GM21423 (cell line): ENCODE measurements at regions not wholly inside any gene's neighbourhood (a gene's known extent, or its start where the extent isn't known, plus 50 kb on each side); places are given as distances from the start of the nearest gene placed in this dataset.

Experiments
- ATAC-seq: cut with Tn5 transposase; IDR thresholded peaks from one replicate; pipeline ENCODE4 v1.9.1; 2021; ENCODE audit warnings: mild to moderate bottlenecking, moderate library complexity; ENCODE audit not compliant: unreplicated experiment

DNA sequence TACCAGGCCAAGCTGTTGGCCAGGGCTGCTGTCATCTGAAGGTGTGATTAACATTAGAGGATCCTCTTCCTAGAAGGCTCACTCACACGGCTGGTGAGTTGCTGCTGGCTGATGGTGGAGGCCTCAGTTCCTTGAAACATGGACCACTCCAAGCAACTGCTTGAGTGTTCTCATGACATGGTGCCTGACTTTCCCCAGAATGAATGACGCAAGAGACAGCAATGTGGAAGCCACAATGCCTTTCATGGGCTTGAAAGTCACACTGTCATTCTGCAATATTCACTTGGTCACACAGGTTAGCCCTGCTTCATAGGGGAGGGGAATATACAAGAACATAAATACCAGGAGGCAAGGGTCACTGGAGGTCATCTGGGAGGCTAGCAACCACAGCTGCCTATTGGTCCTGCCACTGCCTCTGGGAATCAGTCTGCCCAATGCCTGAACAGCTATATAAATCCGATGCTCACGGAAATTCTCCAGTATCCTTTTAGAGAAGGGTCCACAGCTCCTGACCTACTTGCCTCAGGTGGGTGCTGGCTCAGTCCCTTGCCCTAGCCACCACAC lies 97.1 kb upstream of the MAML3 start:
- ATAC-seq: no peak

DNA sequence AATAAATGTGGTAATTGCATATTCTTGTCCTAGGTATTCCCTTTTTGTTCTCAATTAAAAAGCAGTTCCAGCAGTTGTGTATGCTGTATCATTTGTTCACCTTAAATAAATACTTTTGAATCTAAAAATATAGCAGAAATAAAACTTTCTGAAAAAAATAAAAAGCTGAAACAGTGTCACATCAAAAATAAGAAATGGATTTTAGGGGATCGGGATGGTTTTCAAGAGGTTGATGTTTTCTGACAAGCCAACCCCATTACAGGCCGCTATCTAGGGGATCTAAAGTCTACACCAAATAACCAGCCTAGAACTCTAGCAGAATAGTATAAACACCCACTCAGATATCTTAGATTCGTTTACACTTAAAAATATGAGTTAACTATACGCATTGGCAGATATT lies 95.4 kb upstream of the MAML3 start:
- no peak for ATAC-seq

DNA sequence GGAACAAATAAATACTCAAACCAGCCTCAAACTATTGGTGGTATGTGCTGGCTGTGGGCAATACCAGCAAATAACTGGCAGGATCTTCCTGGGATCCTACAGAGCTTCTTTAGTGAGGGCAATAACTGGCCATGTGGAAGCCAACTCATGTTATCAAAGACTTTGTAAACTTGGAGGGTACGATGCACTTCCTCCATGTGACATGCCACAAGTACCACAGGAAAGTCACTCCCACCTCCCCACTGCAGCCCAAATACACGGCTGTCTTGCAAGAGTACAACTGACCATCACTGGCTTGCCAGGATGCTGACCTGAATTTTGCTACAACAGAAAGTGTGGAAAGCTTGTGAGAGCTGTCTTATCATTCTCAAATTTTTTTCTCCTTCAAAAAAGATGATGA lies 93.3 kb upstream of the MAML3 start:
- no peak for ATAC-seq

DNA sequence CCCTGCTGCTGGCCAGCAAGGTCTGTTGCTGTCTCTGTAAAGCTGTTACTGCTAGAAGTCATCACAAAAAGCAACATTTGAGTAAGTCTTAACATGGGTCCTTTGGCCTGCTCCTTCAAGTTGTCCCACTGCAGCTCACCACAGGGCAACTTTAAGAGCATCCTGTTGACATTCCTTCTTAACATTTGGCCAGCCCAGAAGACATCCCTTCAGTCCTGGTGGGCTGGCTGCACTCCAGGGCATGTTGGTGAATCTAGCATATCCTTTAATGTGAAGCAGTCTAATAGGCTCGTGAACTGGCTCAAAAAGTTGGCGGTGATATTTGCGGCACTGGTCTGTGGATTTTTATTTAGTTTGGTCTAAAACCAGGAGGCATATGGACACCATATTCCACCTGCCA lies 92.2 kb upstream of the MAML3 start:
- no peak for ATAC-seq

DNA sequence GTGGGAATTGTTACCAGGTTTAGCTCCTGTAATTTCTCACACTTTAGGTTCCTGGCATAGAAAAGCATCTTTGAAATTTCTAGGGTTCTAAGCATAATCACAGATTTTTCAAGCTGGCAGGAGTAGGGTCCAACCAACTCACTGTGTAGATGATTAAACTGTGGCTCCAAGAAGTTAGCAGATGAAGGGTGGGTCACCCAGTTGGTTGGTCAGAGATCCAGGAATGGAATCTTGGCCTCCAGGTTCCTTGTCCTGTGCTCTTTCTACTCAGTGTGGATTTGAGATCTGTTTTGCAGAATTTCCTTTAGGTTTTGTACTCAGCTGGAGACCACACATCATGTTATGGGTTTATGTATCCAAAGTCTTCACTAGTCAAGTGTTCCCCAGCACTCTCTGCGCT lies 90.3 kb upstream of the MAML3 start:
- no peak for ATAC-seq

DNA sequence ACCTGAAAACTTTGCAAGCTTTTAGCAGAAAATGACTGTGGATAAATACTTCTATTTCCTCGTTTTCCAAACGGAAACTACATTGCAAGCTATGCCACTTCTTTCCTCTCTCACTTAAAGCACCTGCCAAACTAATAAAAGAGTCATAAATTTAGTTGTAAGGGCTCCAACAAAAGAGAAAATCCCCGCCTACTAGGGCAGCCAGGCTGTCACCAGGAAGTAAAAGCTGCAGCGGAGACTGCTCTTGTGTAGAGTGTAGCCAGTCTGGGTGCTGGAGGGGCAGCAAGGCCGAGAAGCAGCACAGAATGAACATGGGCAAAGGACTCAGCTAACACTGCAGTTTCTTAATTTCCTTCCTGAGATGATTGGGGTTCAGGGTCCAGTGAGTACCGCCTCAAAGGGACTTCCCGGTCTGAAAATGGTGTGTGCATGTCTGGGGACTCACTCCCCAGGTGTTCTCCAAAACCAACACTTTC lies 89.3 kb upstream of the MAML3 start:
- ATAC-seq: peak; percentile 62

DNA sequence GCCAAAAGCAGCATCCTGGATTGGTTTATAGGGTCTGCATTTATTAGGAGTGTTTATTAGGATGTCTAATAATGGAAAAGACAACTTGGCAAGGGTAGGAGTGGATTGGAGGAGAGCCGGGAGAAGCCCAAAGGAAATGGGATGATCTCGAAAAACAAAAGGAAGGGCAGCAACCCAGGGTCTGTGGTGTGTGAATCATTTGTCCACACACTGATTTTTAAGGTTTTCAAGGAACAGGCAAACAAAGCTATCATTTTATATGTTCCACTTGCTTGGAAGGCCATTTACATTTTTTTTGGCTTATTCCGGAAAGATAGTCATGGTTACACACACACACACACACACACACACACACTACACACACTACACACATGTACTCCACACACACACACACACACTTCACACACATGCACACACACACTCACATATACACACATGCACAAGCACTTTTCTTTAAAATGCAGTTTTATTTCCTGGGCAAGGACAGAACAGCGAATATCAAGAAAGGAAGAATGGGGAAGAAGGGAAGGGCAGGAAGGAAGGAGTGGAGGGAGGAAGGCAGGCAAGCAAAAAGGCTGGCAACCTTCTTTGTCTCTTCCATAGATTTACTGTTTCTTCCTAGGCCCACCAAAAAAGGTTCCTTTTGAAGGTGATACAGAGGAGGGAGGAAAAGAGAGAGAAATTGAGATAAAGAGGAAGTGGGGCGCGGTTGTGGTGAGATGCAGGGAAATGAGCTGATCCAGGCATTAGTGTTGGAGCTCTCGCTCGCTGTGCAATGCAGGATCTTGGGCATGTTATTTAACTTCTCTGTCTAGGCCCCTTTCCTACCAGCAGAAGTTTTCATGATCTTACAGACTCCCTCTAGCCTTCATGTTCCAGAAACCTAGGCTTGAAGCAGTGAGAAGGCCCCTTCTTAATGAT lies 88.6 kb upstream of the MAML3 start:
- ATAC-seq: peak; percentile 56

DNA sequence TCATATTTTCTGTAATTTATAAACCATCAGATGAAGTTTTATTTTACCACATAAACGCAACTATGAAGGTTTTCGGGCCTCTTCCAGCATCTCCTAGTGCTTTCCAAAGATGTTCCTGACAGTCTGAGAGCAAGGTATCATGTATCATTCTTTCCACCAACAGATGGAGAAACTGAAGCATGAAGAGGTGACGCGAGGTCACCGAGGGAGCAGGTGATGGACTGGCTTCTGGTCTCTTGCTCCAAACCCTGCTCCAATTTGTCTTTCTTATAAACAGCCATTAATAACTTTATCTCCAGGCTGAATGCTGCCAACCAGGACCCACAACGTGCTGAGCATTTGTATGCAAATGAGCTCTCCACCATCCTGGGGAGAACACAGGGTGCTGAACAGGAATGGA lies 86.3 kb upstream of the MAML3 start:
- no peak for ATAC-seq

DNA sequence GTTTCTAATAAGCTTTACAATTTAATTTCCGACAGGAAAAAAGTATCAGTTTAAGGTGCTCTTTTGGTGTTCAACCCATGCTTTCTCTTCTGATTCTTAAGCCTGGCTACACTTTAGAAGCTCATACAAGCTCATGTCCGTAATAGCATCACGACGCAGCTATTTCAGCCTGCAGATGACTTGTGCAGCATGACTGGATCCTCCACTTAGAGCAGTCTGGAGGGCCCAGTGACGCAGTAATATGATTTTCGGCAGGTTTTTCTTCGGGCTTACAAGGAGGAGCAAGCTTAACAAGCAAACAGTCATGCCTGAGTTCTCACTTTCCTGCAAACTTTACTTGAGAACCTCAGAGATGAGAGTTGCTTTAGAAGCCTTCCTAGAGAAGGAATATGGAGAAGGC lies 85.3 kb upstream of the MAML3 start:
- ATAC-seq: no peak

DNA sequence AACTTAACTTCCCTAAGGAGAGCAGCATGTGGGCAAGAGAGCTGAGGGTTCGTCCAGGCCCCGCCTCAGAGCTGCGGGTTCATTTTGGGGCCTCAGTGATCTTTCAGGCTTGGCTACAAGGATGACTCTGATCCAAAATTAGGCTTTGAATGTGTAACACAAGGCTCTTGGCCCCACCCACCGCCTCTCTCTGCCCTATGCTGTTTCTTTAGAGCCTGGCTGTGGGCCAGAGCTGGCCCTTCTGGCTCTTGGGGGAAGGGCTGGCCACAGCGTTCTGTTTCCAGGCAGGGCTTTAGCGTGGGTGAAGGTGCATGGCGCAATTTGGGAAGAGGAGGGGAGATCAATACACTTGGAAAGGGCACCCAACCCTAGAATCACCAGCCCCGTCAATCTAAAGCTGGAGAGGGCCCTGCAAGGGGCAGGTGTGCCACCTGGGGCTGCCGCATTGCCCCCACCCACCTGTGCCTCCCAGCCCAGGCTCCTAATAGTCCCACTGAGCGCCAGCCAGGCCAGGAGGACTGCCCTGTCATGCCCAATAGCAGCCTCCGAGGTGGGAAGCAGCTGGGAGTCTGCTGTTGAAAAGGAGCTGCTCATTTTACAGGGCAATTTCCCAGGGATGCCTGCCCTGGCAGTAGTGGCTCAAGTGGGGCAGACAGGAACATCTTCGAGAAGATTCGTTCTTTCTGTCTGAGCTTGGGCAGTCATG lies 84.5 kb upstream of the MAML3 start:
- no peak for ATAC-seq

DNA sequence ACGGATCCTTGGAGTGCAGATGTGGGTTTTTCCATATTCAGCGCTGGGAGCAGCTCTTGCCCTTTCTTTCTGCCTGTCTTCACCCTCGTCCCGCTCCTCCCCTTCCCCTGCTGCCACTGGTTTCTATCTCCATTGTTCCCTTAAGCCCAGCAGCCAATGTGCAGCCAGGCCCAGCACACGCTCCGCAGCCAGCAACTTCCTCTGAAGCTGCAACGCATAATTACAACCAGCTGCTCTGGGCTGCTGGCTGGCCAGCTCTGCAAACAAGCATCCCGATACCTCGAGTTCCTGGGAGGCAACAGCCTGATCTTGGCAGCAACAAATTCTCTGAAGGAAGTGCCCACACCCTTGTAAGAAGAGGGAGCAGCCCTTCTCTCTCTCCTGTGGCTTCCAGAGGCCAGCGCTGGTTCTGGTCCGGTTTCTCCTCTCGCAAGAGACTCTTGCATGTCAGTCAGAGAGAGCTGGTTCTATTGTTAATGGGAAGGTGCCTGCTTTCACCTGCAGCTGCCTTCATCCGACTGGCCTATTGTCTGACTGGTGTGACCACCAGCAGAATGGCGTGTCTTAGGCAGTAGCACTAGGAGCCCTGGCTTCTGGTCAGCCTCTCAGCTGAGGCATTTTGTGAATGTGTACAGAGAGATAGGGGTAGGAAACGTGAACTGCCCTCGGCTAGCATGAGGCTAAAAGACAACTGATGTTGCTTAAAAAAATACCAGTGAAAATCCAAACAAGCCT lies 83.8 kb upstream of the MAML3 start:
- ATAC-seq: no peak

DNA sequence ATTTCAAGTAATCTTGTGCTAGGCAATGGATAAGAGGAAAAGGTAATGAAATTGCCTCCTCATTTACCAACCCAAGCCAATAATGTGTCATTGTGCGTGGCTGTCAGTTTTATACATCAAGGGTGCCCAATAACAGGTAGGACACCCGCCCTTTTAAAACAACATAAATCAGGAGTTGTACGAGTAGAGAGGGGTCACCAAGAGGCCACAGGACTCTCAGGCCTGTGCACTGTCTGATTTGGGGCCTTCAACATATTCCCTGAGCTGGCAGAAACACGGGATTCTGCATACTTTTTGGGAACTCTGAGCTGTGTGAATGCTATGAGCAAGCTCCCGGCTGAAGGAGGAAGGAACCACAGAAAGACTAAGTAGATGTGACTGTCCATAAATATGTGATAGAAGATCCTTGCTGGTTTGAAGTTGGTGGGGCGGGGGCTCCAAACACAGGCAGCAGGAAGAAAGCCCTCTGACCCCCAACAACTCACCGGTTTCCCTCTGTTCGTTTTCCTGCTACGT lies 82.7 kb upstream of the MAML3 start:
- ATAC-seq: no peak

DNA sequence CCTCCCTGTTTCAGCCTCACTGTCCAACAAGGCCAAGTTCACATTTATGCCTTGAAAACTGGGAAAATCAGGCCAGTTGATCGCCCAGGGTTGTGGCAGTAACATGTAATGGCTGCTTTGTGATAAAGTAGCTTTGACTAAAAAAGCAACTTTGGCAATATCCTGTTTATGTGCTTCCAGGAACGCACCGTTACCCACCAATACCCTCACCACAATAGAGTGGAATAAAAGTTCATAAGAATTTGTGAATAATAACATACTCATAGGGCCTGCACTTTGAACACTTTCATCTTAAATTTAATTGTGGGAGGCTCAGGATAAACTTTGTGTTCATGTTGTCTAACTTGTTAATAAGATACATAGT lies 80.7 kb upstream of the MAML3 start:
- no peak for ATAC-seq

DNA sequence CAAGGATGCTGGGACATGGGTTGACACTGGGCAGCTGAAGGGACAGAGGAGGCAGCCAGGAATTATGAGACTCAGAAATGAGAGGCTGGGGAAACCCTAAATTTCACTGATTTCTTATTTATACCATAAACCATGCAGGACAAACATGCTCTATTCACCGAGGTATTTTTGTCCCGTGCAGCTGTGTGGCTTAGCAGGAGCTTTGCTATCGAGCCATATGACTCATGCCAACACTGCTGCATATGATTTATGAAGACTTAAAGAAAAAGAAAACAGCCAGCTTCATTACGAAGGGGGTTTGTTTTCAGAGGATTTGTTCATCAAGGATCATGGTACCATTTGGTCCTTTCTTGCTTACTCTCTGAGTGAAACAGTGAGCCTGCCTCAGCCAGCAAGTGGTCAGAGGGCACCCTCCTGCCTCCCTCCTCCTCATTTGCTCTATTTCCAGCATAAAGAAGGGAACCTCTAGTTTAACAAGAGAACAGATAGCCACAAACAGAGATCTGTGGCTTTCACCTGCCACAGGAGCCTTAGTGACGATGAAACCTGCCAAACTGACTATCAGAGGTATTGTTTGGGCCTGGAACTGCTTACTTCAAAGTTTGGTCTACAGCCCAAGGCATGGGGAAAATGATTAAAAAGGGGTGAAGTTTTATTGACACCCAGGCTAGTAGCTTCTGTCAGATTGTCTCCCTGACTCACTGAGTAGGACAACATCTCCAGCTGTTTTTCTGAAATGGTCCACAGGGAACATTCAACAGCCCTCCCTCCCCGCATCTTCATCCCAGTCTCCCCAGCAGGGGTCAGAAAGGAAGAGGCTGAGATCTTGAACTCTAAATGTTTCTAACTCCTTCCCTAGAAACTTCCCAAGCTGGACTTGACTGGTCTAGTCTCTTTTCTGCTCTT lies 80.1 kb upstream of the MAML3 start:
- ATAC-seq: no peak

DNA sequence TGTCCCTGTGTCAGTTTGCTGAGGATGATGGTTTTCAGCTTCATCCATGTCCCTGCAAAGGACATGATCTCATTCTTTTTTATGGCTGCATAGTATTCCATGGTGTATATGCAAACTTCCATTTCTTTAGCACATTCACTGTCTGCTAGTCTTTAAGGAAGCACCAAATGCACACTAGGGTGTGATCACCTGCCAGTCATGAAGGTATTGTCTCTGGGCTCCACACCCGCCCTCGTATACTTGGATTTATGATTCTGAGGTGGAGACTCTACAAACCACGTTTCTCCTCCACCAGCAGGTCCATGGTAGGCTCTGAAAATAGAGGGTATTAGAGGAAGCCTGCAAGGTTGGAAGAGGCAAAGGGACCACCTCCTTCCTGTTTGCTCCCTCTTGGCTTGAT lies 75.9 kb upstream of the MAML3 start:
- ATAC-seq: no peak

DNA sequence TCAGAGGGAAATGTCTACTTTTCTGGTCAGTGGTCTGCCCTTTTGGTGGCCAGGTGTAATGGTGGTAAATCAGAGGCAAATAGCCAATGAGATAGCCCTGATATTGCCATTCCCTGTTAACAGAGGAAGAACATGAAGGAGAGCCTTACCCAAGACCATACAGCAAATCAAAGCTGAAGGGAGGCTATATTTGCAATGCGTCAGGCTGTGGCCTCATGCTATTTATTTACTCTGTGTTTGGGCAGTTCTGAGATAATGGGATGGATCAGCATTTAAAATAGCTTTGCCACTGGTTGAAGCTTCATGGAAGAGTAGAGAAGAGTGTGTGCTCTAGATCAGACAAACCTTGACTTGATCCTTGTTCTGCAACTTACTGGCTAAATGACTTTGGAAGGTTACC lies 73.3 kb upstream of the MAML3 start:
- no peak for ATAC-seq

DNA sequence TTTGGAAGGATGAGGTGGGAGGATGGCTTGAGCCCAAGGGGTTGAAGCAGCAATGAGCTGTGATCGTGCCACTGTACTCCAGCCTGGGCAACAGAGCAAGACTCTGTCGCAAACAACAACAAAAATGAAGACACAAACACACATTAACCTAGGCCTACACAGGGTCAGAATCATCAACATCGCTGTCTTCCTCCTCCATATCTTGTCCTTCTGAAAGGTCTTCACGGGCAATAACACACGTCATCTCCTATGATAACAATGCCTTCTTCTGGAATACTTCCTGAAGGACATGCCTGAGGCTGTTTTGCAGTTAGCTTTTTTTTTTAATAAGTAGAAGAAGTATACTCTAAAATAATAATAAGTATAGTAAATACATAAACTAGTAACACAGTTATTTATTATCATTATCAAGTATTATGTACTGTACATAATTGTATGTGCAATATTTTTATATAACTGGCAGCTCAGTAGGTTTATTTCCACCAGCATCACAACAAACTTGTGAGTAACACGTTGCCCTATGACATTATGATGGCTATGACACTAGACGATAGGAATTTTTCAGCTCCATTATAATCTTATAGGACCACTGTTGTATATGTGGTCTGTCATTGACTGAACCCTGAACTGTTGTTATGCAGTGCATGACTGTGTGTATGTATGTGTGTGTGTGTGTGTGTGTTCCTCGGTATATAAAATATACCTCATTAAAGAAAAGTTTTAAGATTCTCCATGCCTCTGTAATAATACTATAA lies 69.2 kb upstream of the MAML3 start:
- no peak for ATAC-seq

DNA sequence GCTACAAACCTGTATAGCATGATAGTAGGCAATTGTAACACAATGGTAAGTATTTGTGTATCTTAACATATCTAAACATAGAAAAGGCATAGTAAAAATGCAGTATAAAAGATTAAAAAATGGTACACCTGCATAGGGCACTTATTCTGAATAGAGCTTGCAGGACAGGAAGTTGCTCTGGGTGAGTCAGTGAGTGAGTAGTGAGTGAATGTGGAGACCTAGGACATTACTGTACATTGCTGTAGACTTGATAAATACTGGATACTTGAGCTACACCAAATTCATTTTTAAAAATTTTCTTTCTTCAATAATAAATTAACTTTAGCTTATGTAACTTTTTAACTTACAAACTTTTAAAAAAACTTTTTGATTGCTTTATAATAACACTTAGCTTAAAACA lies 68.2 kb upstream of the MAML3 start:
- no peak for ATAC-seq

DNA sequence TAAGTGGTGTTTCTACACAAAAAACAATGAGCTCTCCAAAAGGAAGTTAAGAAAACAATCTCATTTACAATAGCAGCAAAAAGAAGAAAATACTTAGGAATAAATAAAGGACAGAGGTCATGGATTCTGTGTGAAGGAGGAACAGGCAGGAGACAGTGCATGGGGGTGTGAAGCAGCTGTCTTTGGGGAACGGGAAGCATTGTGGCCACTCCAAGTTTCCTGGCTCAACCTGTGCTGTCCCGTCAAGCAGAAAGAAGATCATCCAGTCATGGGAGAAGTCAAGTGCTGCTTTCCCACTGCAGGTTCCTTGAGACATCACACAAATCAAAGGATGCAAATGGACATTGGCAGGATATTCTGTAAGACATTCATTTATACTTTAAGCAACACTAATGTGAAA lies 66.1 kb upstream of the MAML3 start:
- ATAC-seq: no peak
